ENCODE measurements at regions not wholly inside any gene's neighbourhood (a gene's known extent, or its start where the extent isn't known, plus 50 kb on each side); places are given as distances from the start of the nearest gene placed in this dataset.

- no peak for TF ChIP-seq CTCF (IDR thresholded peaks at IDR 0.05; ENCODE audit: low read depth, low read length)
- no peak for TF ChIP-seq POLR2A (IDR thresholded peaks at IDR 0.05; ENCODE audit: extremely low read depth, insufficient read length)
Measured at GRCh38 chr5:66247176-66247960, 103.3 kb downstream of the SREK1 start.

Measured in NB4 (cell line).